OCI-LY7 (cell line): ENCODE measurements at regions not wholly inside any gene's neighbourhood (a gene's known extent, or its start where the extent isn't known, plus 50 kb on each side); places are given as distances from the start of the nearest gene placed in this dataset.

Experiments used
- BruUV-seq: library from RNA; stranded (reverse); fragments of 400-500 nt; replicated peaks from 2 replicates; lab custom pipeline; 2021; lab: Mats Ljungman, UMichigan
- CTCF ChIA-PET: fragments of 300-600 bp; sonication (Branson Sonifier 250); formaldehyde crosslinking; loops from one replicate; lab custom pipeline; 2022; ENCODE audit warnings: antibody characterized with exemption; ENCODE audit not compliant: unreplicated experiment; lab: Charles Lee
- POLR2A ChIA-PET: fragments of 300-600 bp; sonication (Branson Sonifier 250); formaldehyde crosslinking; loops from one replicate; lab custom pipeline; 2022; ENCODE audit warnings: antibody characterized with exemption; lab: Charles Lee
- DNase-seq: peaks from one replicate; pipeline ENCODE4 v3.0.0-alpha.2; 2015; ENCODE audit warnings: low spot score
- H2AFZ ChIP-seq: fragments of 200-600 bp; sonication (generic), shearing (Covaris generic); 2 replicates; pipeline ENCODE4 v1.6.1; 2014; ENCODE audit warnings: mild to moderate bottlenecking, antibody characterized with exemption, low read length, moderate library complexity
- H3K27ac ChIP-seq: fragments of 200-600 bp; sonication (generic); 2 replicates; pipeline ENCODE4 v1.5.1; 2014; ENCODE audit warnings: mixed run types, low read depth, mild to moderate bottlenecking, moderate library complexity, low read length, inconsistent platforms; ENCODE audit not compliant: poor library complexity, severe bottlenecking
- H3K36me3 ChIP-seq: fragments of 200-600 bp; sonication (generic); 2 replicates; pipeline ENCODE4 v1.6.1; 2014; ENCODE audit warnings: mild to moderate bottlenecking, antibody characterized with exemption, low read length, moderate library complexity, mixed read lengths; ENCODE audit not compliant: insufficient read depth
- H3K4me1 ChIP-seq: fragments of 200-600 bp; sonication (generic); 2 replicates; pipeline ENCODE4 v1.5.1; 2014; ENCODE audit warnings: mild to moderate bottlenecking, low read length; ENCODE audit not compliant: insufficient read depth, poor library complexity, severe bottlenecking
- H3K4me2 ChIP-seq: fragments of 200-600 bp; sonication (generic); 2 replicates; pipeline ENCODE4 v1.6.1; 2014; ENCODE audit warnings: mild to moderate bottlenecking, low read length
- H3K4me3 ChIP-seq: fragments of 200-600 bp; sonication (generic); 2 replicates; pipeline ENCODE4 v1.5.1; 2014; ENCODE audit warnings: mild to moderate bottlenecking, low read depth, low read length; ENCODE audit not compliant: poor library complexity, severe bottlenecking
- H3K79me2 ChIP-seq: fragments of 200-600 bp; sonication (generic); 2 replicates; pipeline ENCODE4 v1.6.1; 2016; ENCODE audit warnings: low read depth, mild to moderate bottlenecking, low read length, moderate library complexity, mixed read lengths; ENCODE audit not compliant: insufficient read depth
- H3K9me2 ChIP-seq: fragments of 200-600 bp; sonication (generic); 2 replicates; pipeline ENCODE4 v1.6.1; 2016; ENCODE audit warnings: mild to moderate bottlenecking, low read length, mixed read lengths; ENCODE audit not compliant: insufficient read depth
- H3K9me3 ChIP-seq: fragments of 200-600 bp; sonication (generic); 2 replicates; pipeline ENCODE4 v1.6.1; 2014; ENCODE audit warnings: mild to moderate bottlenecking, mixed run types, low read length, mixed read lengths
- H4K20me1 ChIP-seq: fragments of 200-600 bp; sonication (generic); 2 replicates; pipeline ENCODE4 v1.6.1; 2014; ENCODE audit warnings: mild to moderate bottlenecking, antibody characterized with exemption, low read length, moderate library complexity, mixed read lengths; ENCODE audit not compliant: insufficient read depth
- EZH2phosphoT487 ChIP-seq: fragments of 200-600 bp; sonication (generic); IDR thresholded peaks from 2 replicates; pipeline ENCODE4 v1.6.1; 2018; ENCODE audit warnings: low read depth, borderline replicate concordance, mild to moderate bottlenecking, mixed run types, antibody characterized with exemption, low read length, moderate library complexity, mixed read lengths
- intact Hi-C: fragments of 100-400 bp; cut with micrococcal nuclease; formaldehyde crosslinking; loops from one replicate; pipeline ENCODE4 v1.10.0; 2022; ENCODE audit not compliant: unreplicated experiment
- TF ChIP-seq, protein P1 (sequence below): fragments of 200-600 bp; sonication (generic); conservative IDR thresholded peaks from 2 replicates; pipeline ENCODE4 v1.5.1; 2014; ENCODE audit warnings: mild to moderate bottlenecking, antibody characterized with exemption, low read length, moderate library complexity, mixed read lengths

DNA sequence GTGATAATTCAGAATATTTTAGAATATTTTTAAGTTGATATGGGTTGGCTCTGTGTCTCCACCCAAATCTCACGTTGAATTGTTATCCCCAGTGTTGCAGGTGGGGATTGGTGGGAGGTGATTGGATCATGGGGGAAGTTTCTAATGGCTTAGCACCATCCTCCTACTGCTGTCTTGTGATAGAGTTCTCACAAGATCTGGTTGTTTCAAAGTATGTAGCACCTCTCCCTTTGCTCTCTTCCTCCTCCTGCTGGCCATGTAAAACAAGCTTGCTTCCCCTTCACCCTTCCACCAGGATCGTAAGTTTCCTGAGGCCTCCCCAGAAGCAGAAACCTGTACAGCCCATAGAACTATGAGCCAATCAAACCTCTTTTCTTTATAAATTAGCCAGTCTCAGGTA, 214.6 kb upstream of the C9orf72 start:
- Histone ChIP-seq H3K4me3 (no peak overlapping the region), H3K36me3 (no peaks in the 10 kb centered on the region), H4K20me1 (no peaks in the 10 kb centered on the region), H3K4me2 (no peak overlapping the region), H2AFZ (no peak overlapping the region), H3K27ac (no peak overlapping the region), H3K9me2 (no peaks in the 10 kb centered on the region), H3K9me3 (no peaks in the 10 kb centered on the region), H3K79me2 (no peaks in the 10 kb centered on the region), H3K4me1 (no peaks in the 10 kb centered on the region)
- intact Hi-C loops: no loop called here
- DNase-seq: no peak
- ChIA-PET POLR2A (no interaction called here), CTCF (no interaction called here)
- BruUV-seq: no TSS peak
- TF ChIP-seq EZH2phosphoT487: no peak
- TF ChIP-seq, protein P1, sequence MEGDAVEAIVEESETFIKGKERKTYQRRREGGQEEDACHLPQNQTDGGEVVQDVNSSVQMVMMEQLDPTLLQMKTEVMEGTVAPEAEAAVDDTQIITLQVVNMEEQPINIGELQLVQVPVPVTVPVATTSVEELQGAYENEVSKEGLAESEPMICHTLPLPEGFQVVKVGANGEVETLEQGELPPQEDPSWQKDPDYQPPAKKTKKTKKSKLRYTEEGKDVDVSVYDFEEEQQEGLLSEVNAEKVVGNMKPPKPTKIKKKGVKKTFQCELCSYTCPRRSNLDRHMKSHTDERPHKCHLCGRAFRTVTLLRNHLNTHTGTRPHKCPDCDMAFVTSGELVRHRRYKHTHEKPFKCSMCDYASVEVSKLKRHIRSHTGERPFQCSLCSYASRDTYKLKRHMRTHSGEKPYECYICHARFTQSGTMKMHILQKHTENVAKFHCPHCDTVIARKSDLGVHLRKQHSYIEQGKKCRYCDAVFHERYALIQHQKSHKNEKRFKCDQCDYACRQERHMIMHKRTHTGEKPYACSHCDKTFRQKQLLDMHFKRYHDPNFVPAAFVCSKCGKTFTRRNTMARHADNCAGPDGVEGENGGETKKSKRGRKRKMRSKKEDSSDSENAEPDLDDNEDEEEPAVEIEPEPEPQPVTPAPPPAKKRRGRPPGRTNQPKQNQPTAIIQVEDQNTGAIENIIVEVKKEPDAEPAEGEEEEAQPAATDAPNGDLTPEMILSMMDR: no peak

- CTCF ChIA-PET: no interaction called here
- H3K9me3 ChIP-seq: no peaks in the 10 kb centered on the region
- H3K79me2 ChIP-seq: no peaks in the 10 kb centered on the region
- no peaks in the 10 kb centered on the region for H4K20me1 ChIP-seq
- intact Hi-C loops: no loop called here
- H3K4me3 ChIP-seq: no peak overlapping the region
- H3K9me2 ChIP-seq: no peaks in the 10 kb centered on the region
- H3K4me1 ChIP-seq: no peaks in the 10 kb centered on the region
- POLR2A ChIA-PET: no interaction called here
- BruUV-seq: no TSS peak
- H3K27ac ChIP-seq: no peak overlapping the region
- DNase-seq: no peak
- H3K36me3 ChIP-seq: no peaks in the 10 kb centered on the region
- TF ChIP-seq EZH2phosphoT487: no peak
- TF ChIP-seq, protein P1: no peak
- H2AFZ ChIP-seq: no peak overlapping the region
- no peak overlapping the region for H3K4me2 ChIP-seq
Measured at GRCh38 chr9:27791311-27791710, 218.0 kb upstream of the C9orf72 start.

GRCh38 chr9:27792971-27793689, 219.8 kb upstream of the C9orf72 start:
- no peak for TF ChIP-seq EZH2phosphoT487
- TF ChIP-seq, protein P1: no peak
- intact Hi-C loops: no loop called here
- H3K27ac ChIP-seq: no peak overlapping the region
- no TSS peak for BruUV-seq
- H3K79me2 ChIP-seq: no peaks in the 10 kb centered on the region
- CTCF ChIA-PET: no interaction called here
- no peaks in the 10 kb centered on the region for H3K9me2 ChIP-seq
- H3K9me3 ChIP-seq: no peaks in the 10 kb centered on the region
- no peak overlapping the region for H3K4me3 ChIP-seq
- H3K36me3 ChIP-seq: no peaks in the 10 kb centered on the region
- no peak overlapping the region for H2AFZ ChIP-seq
- no peaks in the 10 kb centered on the region for H3K4me1 ChIP-seq
- no peak for DNase-seq
- POLR2A ChIA-PET: no interaction called here
- H3K4me2 ChIP-seq: no peak overlapping the region
- H4K20me1 ChIP-seq: no peaks in the 10 kb centered on the region
